ENCODE measurements at regions not wholly inside any gene's neighbourhood (a gene's known extent, or its start where the extent isn't known, plus 50 kb on each side); places are given as distances from the start of the nearest gene placed in this dataset.

GRCh38 chr1:83596331-83596730 is 402.6 kb downstream of the TTLL7 start:
- no peak for TF ChIP-seq CTCF (IDR thresholded peaks at IDR 0.05)
- TF ChIP-seq POLR2A (IDR thresholded peaks at IDR 0.05): no peak

Data from adrenal gland (tissue), 5 donors.